ENCODE measurements at regions not wholly inside any gene's neighbourhood (a gene's known extent, or its start where the extent isn't known, plus 50 kb on each side); places are given as distances from the start of the nearest gene placed in this dataset.

GRCh38 chr6:14903176-14904038 lies 342.5 kb upstream of the JARID2 start:
- no peak for DNase-seq

- DNase-seq, result no peak
Observed at GRCh38 chr6:14905201-14905600, 340.7 kb upstream of the JARID2 start.

- DNase-seq, result no peak
Observed at GRCh38 chr6:14906621-14907020, 339.2 kb upstream of the JARID2 start.

- DNase-seq, result no peak
Observed at GRCh38 chr6:14910692-14911547, 334.9 kb upstream of the JARID2 start.

- DNase-seq, result no peak
Observed at GRCh38 chr6:14912226-14912625, 333.6 kb upstream of the JARID2 start.

- no peak for DNase-seq
Observed at GRCh38 chr6:14912706-14913105, 333.2 kb upstream of the JARID2 start.

GRCh38 chr6:14913931-14914330 lies 331.9 kb upstream of the JARID2 start:
- no peak for DNase-seq

GRCh38 chr6:14915888-14916832 lies 329.7 kb upstream of the JARID2 start:
- DNase-seq, result no peak

GRCh38 chr6:14917109-14917910 lies 328.6 kb upstream of the JARID2 start:
- no peak for DNase-seq

GRCh38 chr6:14918200-14918907 lies 327.5 kb upstream of the JARID2 start:
- DNase-seq, result no peak

- no peak for DNase-seq
Observed at GRCh38 chr6:14919038-14919670, 326.7 kb upstream of the JARID2 start.

GRCh38 chr6:14920276-14920675 lies 325.6 kb upstream of the JARID2 start:
- no peak for DNase-seq

- DNase-seq, result no peak
Observed at GRCh38 chr6:14921170-14921569, 324.7 kb upstream of the JARID2 start.

GRCh38 chr6:14921878-14922671 lies 323.8 kb upstream of the JARID2 start:
- no peak for DNase-seq

- DNase-seq, result no peak
Observed at GRCh38 chr6:14922706-14923460, 323.0 kb upstream of the JARID2 start.

- no peak for DNase-seq
Observed at GRCh38 chr6:14924126-14925024, 321.5 kb upstream of the JARID2 start.

GRCh38 chr6:14925025-14925698 lies 320.7 kb upstream of the JARID2 start:
- DNase-seq, result no peak

- DNase-seq, result no peak
Observed at GRCh38 chr6:14925699-14926026, 320.2 kb upstream of the JARID2 start.
